GM19467 (cell line): ENCODE measurements at regions not wholly inside any gene's neighbourhood (a gene's known extent, or its start where the extent isn't known, plus 50 kb on each side); places are given as distances from the start of the nearest gene placed in this dataset.
"Not testable (repeated sequence)": the region's sequence is repeated elsewhere in the genome, so short reads cannot be mapped to it uniquely, and the experiment has no call there.

Experiments
- ATAC-seq: cut with Tn5 transposase; IDR thresholded peaks from one replicate; pipeline ENCODE4 v1.9.1; 2021; ENCODE audit warnings: mild to moderate bottlenecking, moderate library complexity; ENCODE audit not compliant: unreplicated experiment

GRCh38 chr3:95226437-95226836, 1163.6 kb downstream of the NSUN3 start:
- ATAC-seq = no peak

- ATAC-seq = no peak
Observed at GRCh38 chr3:95227092-95227491, 1164.2 kb downstream of the NSUN3 start.

GRCh38 chr3:95228416-95228815, 1165.6 kb downstream of the NSUN3 start:
- no peak for ATAC-seq

GRCh38 chr3:95235916-95236315, 1173.1 kb downstream of the NSUN3 start:
- no peak for ATAC-seq

- ATAC-seq = no peak
Observed at GRCh38 chr3:95237783-95238182, 1174.9 kb downstream of the NSUN3 start.

GRCh38 chr3:95240395-95240794, 1177.5 kb downstream of the NSUN3 start:
- ATAC-seq = no peak

- not testable (repeated sequence) for ATAC-seq
Observed at GRCh38 chr3:95241256-95241655, 1178.4 kb downstream of the NSUN3 start.

- no peak for ATAC-seq
Observed at GRCh38 chr3:95246413-95246812, 1183.6 kb downstream of the NSUN3 start.

GRCh38 chr3:95254061-95254460, 1191.2 kb downstream of the NSUN3 start:
- no peak for ATAC-seq

GRCh38 chr3:95254758-95255157, 1191.9 kb downstream of the NSUN3 start:
- ATAC-seq = no peak

- no peak for ATAC-seq
Observed at GRCh38 chr3:95265129-95265528, 1202.3 kb downstream of the NSUN3 start.

- no peak for ATAC-seq
Observed at GRCh38 chr3:95271395-95271794, 1208.5 kb downstream of the NSUN3 start.

GRCh38 chr3:95272166-95272565, 1209.3 kb downstream of the NSUN3 start:
- ATAC-seq = no peak

GRCh38 chr3:95272781-95273180, 1209.9 kb downstream of the NSUN3 start:
- no peak for ATAC-seq

GRCh38 chr3:95277613-95278012, 1214.8 kb downstream of the NSUN3 start:
- no peak for ATAC-seq

- no peak for ATAC-seq
Observed at GRCh38 chr3:95280711-95281352, 1218.0 kb downstream of the NSUN3 start.

GRCh38 chr3:95289295-95289694, 1226.4 kb downstream of the NSUN3 start:
- ATAC-seq = no peak

- ATAC-seq = no peak
Observed at GRCh38 chr3:95297581-95297980, 1234.7 kb downstream of the NSUN3 start.

- ATAC-seq = no peak
Observed at GRCh38 chr3:95302044-95302443, 1239.2 kb downstream of the NSUN3 start.

- ATAC-seq = no peak
Observed at GRCh38 chr3:95310560-95310959, 1247.7 kb downstream of the NSUN3 start.

GRCh38 chr3:95311272-95311671, 1248.4 kb downstream of the NSUN3 start:
- no peak for ATAC-seq

GRCh38 chr3:95312650-95313049, 1249.8 kb downstream of the NSUN3 start:
- ATAC-seq = no peak

- no peak for ATAC-seq
Observed at GRCh38 chr3:95319921-95320494, 1257.1 kb downstream of the NSUN3 start.
